HG02885 (cell line): ENCODE measurements at regions not wholly inside any gene's neighbourhood (a gene's known extent, or its start where the extent isn't known, plus 50 kb on each side); places are given as distances from the start of the nearest gene placed in this dataset.

Source experiments
- ATAC-seq: cut with Tn5 transposase; IDR thresholded peaks from one replicate; pipeline ENCODE4 v1.9.1; 2021; ENCODE audit warnings: mild to moderate bottlenecking; ENCODE audit not compliant: unreplicated experiment, poor library complexity

GRCh38 chr18:10055125-10055750 is 141.4 kb downstream of the VAPA start:
- no peak for ATAC-seq

GRCh38 chr18:10056506-10056905 is 142.7 kb downstream of the VAPA start:
- ATAC-seq, result no peak

- ATAC-seq, result no peak
Observed at GRCh38 chr18:10057401-10057893, 143.6 kb downstream of the VAPA start.

- ATAC-seq, result no peak
Observed at GRCh38 chr18:10057894-10058791, 144.3 kb downstream of the VAPA start.

- no peak for ATAC-seq
Observed at GRCh38 chr18:10059610-10060468, 146.0 kb downstream of the VAPA start.

GRCh38 chr18:10060469-10060782 is 146.6 kb downstream of the VAPA start:
- ATAC-seq, result no peak

- no peak for ATAC-seq
Observed at GRCh38 chr18:10060841-10061240, 147.0 kb downstream of the VAPA start.

- no peak for ATAC-seq
Observed at GRCh38 chr18:10061566-10062140, 147.8 kb downstream of the VAPA start.

GRCh38 chr18:10062302-10063300 is 148.8 kb downstream of the VAPA start:
- ATAC-seq, result no peak

- no peak for ATAC-seq
Observed at GRCh38 chr18:10063489-10063888, 149.7 kb downstream of the VAPA start.

- no peak for ATAC-seq
Observed at GRCh38 chr18:10064267-10064666, 150.5 kb downstream of the VAPA start.

- ATAC-seq, result no peak
Observed at GRCh38 chr18:10065296-10065695, 151.5 kb downstream of the VAPA start.

- no peak for ATAC-seq
Observed at GRCh38 chr18:10067670-10068659, 154.1 kb downstream of the VAPA start.

- ATAC-seq, result no peak
Observed at GRCh38 chr18:10068766-10069567, 155.2 kb downstream of the VAPA start.

GRCh38 chr18:10070561-10071000 is 156.8 kb downstream of the VAPA start:
- no peak for ATAC-seq

GRCh38 chr18:10072671-10073175 is 158.9 kb downstream of the VAPA start:
- no peak for ATAC-seq

GRCh38 chr18:10074110-10074509 is 160.3 kb downstream of the VAPA start:
- ATAC-seq, result no peak
